Skin epidermis (tissue), 12 donors: ENCODE measurements at regions not wholly inside any gene's neighbourhood (a gene's known extent, or its start where the extent isn't known, plus 50 kb on each side); places are given as distances from the start of the nearest gene placed in this dataset.
A peak's percentile ranks its signal among the peaks of the same experiment; 100 is the strongest.
"Not testable (repeated sequence)": the region's sequence is repeated elsewhere in the genome, so short reads cannot be mapped to it uniquely, and the experiment has no call there.

Experiments used
- H3K27ac ChIP-seq, 21 experiments: fragments of 200-600 bp; sonication (generic) in 11 of 21; one replicate each; pipeline ENCODE4 v1.5.0; 2020; ENCODE audit warnings: mild to moderate bottlenecking in 3 of 21, inconsistent platforms in 2 of 21, moderate library complexity in 2 of 21
- H3K4me3 ChIP-seq, 7 experiments: fragments of 200-600 bp; sonication (generic) in 2 of 7; one replicate each; pipeline ENCODE4 v1.5.0; 2020; ENCODE audit warnings: inconsistent platforms in 2 of 7, mild to moderate bottlenecking in 2 of 7, moderate library complexity in 1 of 7

- H3K4me3 ChIP-seq = no peak overlapping the region
- no peak overlapping the region for H3K27ac ChIP-seq
Measured at GRCh38 chr4:186813377-186814068, 89.9 kb upstream of the FAT1 start.

DNA sequence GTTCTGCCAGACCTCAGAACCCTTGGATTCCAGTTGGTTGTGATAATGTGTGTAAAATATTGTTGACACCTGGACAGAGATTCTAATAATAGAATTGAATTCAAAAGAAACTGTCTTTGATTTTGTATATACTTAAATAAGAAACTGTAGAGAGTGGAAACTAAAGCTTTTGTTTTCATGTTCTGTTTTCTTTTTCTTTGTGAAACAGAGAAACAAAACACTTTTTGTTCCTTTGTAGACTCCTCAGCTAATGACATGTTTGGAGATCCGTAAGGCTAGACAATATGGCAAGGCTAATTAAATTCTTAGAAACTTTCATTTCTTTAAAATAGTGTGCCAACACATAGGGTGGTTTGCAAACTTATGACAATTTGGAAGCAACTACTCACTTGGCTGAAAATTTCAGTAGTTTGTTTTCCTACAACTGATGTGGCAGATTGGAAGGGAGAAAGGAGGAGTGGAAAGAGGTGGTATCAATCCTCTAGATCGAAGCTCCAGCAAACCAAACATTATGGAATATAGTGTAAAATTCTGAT, 90.9 kb upstream of the FAT1 start:
- Histone ChIP-seq H3K27ac (no peak overlapping the region), H3K4me3 (no peak overlapping the region)

DNA sequence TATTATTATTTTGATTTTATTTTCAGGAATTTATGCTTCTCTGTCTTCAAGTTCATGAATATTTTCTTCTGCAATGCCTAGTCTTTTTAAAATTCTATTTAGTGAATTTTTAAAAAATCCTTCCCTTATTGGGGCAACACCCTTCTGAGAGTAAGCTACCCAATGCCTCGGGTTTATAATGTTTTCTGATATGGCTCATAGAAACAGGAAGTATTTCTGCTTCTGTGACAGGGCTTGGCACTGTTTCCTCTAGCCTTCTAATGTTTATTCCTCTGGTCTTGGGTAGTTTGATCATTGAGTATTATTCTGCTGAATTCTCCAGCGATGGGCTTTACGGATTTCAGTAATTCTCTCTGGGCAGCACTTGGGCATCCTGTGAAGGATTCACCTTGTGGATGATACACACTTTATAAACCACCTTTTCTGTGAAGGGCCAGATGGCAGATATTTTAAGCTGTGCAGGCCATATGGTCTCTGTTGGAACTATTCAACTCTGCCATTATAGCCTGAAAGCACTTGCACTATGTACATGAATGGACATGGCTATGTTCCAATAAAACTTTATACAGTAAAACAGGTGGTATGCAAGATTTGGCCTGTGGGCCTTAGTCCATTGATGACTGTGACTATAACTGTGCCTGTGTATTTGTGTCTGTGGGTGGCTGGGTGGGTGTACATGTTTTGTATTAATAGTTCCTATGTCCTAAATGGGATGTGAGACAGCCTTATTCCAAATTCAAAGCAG, 95.9 kb upstream of the FAT1 start:
- Histone ChIP-seq H3K4me3 (no peak overlapping the region), H3K27ac (no peak overlapping the region)

- H3K4me3 ChIP-seq = no peak overlapping the region
- H3K27ac ChIP-seq = no peak overlapping the region
Measured at GRCh38 chr4:186820391-186820891, 96.8 kb upstream of the FAT1 start.

DNA sequence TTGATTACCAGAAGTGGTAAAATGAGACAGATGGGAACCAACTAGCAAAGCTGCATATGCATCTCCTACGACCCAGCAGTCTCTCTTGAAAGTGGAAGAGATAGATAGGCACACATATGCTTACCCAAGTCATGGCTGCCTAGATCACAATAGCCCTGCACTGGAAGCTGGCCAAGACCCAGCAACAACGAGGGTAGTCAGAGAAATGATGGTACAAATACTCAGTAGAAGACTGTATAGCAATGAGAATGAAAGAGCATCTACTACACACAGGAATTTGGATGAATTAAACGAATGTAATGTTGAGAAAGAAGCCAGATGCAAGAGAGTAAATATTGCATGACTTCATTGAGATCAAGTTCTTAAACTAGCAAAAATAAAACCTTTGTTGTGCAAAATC, 100.3 kb upstream of the FAT1 start:
- Histone ChIP-seq H3K4me3 (no peak overlapping the region), H3K27ac (no peak overlapping the region)

DNA sequence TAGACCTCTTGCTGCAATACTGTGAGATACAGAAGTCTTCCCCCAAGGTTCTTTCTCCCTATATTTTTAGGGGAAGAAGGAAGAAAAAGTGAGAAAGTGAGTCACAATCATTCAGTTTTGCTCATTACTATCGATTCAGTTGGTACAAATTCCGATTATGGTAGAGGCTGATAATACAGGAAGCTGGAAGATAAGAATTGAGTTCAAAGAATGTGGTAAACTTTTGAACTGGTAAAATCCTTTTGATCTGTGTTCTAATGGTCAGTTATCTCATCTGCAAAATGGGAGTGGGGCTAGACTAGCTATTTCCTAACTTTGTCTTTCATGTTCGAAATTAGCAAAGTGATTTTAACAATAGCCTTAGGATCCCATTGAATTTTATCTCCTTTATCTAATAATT, 101.4 kb upstream of the FAT1 start:
- no peak overlapping the region for H3K4me3 ChIP-seq

DNA sequence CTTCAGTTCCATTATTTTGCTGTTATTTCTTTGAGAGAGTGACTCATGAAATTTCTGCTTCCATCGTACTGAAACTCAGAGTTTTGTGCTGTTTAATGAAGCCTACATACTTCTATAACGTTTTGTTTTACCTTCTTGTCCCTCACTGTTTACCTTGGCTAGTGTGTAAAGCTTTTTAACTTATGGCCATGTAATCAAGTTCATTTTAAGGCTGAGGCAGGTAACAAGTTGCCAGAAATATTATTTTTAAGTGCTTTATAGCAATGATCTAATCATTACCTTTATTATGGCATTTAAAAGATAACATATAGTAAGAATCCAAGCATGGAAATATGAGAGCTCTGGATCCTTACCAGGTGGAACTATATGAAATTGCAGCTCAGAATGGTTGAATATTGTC, 102.3 kb upstream of the FAT1 start:
- Histone ChIP-seq H3K27ac (no peak overlapping the region), H3K4me3 (no peak overlapping the region)

More for the DNA sequence above, 101.4 kb upstream of the FAT1 start:
- H3K27ac ChIP-seq = no peak overlapping the region

- no peak overlapping the region for H3K4me3 ChIP-seq
Measured at GRCh38 chr4:186826846-186827533, 103.3 kb upstream of the FAT1 start.

GRCh38 chr4:186827534-186827897, 103.9 kb upstream of the FAT1 start:
- Histone ChIP-seq H3K4me3 (no peak overlapping the region), H3K27ac (no peak overlapping the region)

More at GRCh38 chr4:186826846-186827533, 103.3 kb upstream of the FAT1 start:
- no peak overlapping the region for H3K27ac ChIP-seq

- H3K27ac ChIP-seq = no peak overlapping the region
Measured at GRCh38 chr4:186829097-186829496, 105.4 kb upstream of the FAT1 start.

DNA sequence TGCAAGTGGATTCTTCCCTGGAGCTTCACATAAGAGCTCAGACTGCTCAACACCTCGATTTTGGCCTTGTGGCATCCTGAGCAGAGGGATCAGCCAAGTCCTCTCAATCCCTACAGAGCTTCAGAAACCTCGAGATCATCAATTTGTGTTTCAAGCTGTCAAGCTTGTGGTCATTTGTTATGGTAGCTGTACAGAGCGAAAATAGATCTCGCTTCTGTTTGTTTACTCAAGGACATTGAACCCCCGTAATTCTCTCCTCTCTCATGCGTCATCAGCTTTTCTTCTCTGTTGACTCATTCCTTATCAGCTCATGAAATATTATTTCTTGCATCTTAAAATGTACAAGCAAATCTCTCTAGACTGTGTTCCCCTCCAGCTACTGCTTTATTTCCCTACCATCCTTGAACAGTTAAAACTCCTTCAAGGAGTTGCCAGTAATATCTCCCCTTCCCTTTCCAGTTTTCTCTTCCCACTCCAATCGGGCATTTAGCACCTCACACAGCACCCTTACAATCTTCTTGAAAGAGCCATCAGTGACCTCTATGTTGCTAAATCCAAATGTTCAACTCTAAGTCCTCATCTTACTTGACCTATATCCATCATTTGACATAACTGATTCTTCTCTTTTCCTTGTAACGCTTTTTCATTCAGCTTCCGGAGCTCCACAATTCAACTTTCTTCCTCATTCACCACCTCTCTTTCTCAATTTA, 106.2 kb upstream of the FAT1 start:
- H3K27ac ChIP-seq = no peak overlapping the region

More at GRCh38 chr4:186829097-186829496, 105.4 kb upstream of the FAT1 start:
- H3K4me3 ChIP-seq = no peak overlapping the region

GRCh38 chr4:186831574-186831973, 107.9 kb upstream of the FAT1 start:
- no peak overlapping the region for H3K4me3 ChIP-seq

More for the DNA sequence above, 106.2 kb upstream of the FAT1 start:
- H3K4me3 ChIP-seq = no peak overlapping the region

GRCh38 chr4:186832906-186833305, 109.2 kb upstream of the FAT1 start:
- H3K4me3 ChIP-seq = no peak overlapping the region
- H3K27ac ChIP-seq = no peak overlapping the region

More at GRCh38 chr4:186831574-186831973, 107.9 kb upstream of the FAT1 start:
- no peak overlapping the region for H3K27ac ChIP-seq

GRCh38 chr4:186837463-186837862, 113.8 kb upstream of the FAT1 start:
- not testable (repeated sequence) for H3K4me3 ChIP-seq, H3K27ac ChIP-seq

- no peak overlapping the region for H3K4me3 ChIP-seq
- no peak overlapping the region for H3K27ac ChIP-seq
Measured at GRCh38 chr4:186838295-186838694, 114.6 kb upstream of the FAT1 start.

DNA sequence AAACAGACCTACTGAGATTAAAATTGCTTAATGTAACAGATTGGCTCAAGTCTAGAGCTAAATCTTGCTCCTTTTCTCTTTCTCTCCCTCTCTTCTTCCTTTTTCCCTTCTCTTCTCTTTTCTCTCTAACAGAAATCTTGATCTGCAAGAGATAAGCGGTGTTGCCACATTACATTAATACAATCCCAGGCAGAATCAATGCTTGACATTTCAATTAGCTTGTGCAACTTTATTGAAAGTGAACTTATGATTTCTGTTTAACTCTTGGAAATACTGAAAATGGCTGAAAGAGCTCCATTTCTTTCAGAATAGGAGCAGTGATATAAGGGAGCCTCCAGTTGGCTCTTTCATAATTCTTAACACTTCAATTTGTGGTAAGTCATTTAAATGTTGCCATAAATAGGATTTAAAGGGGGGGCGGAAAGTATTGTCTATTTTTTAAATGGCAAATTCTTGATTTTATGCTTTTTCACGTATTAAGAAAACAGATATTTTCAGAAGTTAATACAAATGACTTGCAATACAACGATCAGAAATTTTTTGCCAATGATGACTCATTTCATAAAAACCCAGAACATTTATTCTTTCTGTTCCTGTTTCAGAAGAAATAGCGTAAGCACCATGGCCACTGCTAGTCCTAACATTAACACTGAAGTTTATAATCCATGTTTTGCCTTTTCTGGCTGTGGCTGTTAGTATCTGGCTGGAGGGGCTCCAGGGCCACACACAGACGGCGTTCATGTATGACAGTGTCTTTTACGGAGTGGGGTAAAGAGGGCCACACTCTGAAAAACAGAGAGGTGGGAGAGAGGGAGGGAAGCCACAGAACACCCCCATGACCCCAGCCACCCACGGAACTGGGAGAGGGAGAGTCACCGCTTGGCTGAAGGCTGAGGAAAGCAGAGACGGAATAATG, 115.7 kb upstream of the FAT1 start:
- peak overlapping the region in 4 of 7 experiments; percentile 2 to 27 (median 18) for H3K4me3 ChIP-seq
- peak overlapping the region in 19 of 21 experiments; percentile 23 to 85 (median 75) for H3K27ac ChIP-seq

DNA sequence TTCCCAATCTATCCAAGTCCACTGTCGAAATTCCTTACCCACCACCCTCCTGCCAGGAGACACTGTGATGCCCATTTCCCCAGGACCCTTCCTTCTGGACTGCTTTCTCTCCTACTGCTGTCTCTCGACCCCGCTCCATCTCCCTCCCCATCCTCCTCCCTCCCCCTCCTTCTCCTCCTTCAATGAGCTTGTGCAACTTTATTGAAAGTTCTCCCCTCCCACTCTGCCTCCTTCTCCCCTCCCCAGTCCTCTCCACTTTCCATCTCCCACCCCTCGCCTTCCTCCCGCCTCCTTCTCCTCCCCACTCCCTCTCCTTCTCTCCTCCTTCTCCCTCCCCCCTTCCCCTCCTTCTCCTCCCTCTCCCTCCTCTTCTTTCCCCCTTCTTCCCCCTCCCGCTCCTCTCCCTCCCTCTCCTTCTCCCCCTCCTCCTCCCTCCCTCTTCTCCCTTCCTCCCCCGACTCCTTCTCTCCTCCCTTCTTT, 116.6 kb upstream of the FAT1 start:
- peak overlapping the region in 4 of 7 experiments; percentile 2 to 31 (median 27) for H3K4me3 ChIP-seq
- H3K27ac ChIP-seq = peak overlapping the region in 17 of 21 experiments; percentile 27 to 85 (median 75)

DNA sequence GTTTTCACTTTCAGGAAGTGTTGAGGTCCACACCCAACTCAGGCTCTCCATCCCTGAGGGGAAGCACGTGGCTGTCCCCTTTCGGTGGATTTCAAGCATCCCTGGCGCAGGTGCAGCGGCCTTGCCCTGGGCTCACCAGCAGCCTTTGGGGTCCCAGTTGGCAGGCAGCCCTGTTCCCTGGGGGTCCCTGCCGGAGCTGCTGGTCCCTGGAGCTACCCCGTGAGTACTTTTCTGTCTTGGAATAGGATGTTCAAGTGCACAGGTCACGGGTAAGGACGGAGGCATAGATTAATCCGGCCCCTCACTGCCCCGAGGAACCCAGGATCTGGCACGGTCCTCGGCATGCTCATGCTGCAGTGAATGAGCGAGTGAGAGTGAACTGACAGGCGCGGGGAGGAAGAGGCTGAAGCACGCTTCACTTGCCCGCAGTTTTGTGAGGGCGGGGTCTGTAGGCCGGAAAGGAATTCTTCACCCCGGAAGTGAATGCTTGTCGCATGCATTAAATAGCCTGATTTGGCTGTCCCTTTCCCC, 117.2 kb upstream of the FAT1 start:
- Histone ChIP-seq H3K27ac (peak overlapping the region in 13 of 21 experiments; percentile 18 to 82 (median 70)), H3K4me3 (peak overlapping the region in 4 of 7 experiments; percentile 14 to 31 (median 27))
